GM13977 (cell line): ENCODE measurements at regions not wholly inside any gene's neighbourhood (a gene's known extent, or its start where the extent isn't known, plus 50 kb on each side); places are given as distances from the start of the nearest gene placed in this dataset.
"Not testable (repeated sequence)": the region's sequence is repeated elsewhere in the genome, so short reads cannot be mapped to it uniquely, and the experiment has no call there.

Experiments
- DNase-seq: peaks from one replicate; pipeline ENCODE4 v3.0.0; 2012; ENCODE audit warnings: low spot score
- in situ Hi-C: fragments of 300-500 bp; cut with MboI; formaldehyde crosslinking; loops from one replicate; pipeline ENCODE4 v1.12.0; 2022; ENCODE audit warnings: low sequenced_read_pairs, low pct_unique_long_range_greater_than_20kb, mixed read lengths, inconsistent platforms; ENCODE audit not compliant: unreplicated experiment
- TF ChIP-seq, protein P1 (sequence below): IDR thresholded peaks from 2 replicates; pipeline ENCODE4 v1.5.1; 2012; ENCODE audit warnings: mild to moderate bottlenecking, control low read depth; ENCODE audit not compliant: insufficient read depth; ENCODE audit errors: extremely low read depth, missing control alignments

DNA sequence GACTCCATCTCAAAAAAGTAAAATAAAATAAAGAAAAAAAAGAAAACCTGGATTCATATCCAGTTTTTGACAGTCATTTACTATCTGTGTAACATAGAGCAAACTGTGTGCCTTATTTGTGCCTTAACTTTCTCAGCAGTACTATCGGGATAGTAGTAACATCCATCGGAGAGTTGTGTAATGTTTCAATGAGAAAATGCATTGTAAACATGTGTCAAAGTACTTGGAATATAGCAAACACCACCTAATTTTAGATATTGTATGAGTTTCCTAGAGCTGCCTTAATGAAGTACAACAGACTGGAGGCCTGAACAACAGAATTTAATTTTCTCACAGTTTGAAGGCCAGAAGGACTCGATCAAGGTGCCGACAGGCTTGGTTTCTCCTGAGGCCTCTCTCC lies 81.3 kb upstream of the CDC42EP3 start:
- in situ Hi-C loops, result no loop called here
- no peak for DNase-seq
- TF ChIP-seq, protein P1, sequence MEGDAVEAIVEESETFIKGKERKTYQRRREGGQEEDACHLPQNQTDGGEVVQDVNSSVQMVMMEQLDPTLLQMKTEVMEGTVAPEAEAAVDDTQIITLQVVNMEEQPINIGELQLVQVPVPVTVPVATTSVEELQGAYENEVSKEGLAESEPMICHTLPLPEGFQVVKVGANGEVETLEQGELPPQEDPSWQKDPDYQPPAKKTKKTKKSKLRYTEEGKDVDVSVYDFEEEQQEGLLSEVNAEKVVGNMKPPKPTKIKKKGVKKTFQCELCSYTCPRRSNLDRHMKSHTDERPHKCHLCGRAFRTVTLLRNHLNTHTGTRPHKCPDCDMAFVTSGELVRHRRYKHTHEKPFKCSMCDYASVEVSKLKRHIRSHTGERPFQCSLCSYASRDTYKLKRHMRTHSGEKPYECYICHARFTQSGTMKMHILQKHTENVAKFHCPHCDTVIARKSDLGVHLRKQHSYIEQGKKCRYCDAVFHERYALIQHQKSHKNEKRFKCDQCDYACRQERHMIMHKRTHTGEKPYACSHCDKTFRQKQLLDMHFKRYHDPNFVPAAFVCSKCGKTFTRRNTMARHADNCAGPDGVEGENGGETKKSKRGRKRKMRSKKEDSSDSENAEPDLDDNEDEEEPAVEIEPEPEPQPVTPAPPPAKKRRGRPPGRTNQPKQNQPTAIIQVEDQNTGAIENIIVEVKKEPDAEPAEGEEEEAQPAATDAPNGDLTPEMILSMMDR, result no peak

DNA sequence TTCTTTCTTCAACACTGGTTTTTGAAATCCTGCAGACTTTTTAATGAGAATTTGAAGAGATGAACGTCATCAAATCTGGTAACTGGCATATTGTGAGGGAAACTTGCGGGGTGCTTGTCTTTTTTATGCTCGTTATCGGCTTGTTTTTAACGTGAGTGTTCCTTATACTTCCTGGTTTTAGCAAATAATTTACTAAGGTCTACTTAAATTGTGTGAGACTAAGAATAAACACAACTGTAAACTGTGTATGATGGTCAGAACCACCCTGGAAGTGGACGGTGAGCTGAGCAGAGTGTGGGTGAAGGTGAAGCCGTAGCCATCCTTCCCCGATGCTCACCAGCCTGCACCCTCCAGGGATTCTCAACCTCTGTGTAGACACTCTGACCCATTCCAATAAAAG lies 82.3 kb upstream of the CDC42EP3 start:
- in situ Hi-C loops, result no loop called here
- DNase-seq, result no peak
- TF ChIP-seq, protein P1, result no peak

DNA sequence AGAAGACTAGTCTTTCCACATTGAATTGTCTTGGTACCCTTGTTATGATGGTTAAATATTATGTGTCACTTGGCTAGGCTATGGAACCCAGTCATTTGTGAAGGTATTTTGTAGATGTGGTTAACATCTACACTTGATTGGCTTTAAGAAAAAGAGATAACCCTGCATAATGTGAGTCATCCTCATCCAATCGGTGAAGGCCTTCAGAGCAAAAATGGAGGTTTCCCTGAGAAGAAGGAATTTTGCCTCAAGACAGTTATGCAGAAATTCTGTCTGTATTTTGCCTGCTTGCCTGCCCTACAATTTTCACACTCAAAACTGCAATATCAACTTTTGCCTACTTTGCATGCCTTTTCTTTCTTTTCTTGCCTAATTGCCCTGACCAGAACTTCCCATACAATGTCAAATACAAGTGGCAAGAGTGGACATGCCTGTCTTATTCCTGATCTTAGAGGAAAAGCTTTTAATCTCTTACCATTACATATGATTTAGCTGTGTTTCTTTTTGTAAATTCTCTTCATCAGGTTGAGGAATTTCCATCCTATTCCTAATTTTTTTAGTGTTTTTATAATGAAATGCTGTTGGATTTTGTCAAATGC lies 84.6 kb upstream of the CDC42EP3 start:
- DNase-seq, in situ Hi-C loops: not testable (repeated sequence)

DNA sequence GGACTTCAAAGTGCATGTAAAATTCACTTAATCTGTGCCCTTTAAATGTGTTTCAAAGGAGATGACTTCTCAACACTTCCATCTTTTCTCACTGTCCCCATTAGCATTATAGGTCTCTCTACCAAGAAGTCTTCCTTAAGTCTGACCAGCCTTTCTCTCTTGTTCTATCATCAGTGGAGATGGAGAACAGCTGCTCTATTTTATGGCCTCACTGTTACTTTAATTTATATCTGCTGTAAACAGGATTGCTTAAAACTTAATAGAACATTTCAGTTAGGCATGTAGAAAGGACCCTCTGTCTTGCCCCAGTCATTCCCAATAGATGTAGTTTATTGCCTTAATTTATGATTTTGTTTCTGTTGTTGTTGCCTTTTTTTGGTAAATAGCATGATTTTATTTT lies 86.0 kb upstream of the CDC42EP3 start:
- DNase-seq, in situ Hi-C loops: not testable (repeated sequence)

DNA sequence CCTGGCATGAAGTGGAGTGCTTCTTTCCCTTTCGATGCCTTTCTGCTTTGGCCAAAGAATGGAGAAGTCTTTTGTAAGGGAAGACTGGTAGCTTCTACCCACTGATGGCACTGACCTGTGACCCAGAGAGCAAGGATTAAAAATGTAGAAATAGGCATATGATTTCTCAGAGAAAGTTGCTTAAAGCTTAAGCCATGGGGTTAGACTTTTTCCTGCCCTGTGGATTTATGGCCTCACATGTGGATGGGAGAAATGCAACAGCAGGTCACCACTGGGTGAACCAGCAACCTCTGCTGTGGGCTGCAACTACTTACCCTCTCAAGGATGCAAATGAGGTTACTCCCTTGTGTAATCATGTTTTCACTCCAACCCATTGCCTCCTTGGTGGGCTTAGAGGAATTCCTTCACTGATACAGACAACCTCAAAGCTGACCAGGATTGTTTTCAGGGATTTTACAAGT lies 86.7 kb upstream of the CDC42EP3 start:
- DNase-seq, in situ Hi-C loops: not testable (repeated sequence)

DNA sequence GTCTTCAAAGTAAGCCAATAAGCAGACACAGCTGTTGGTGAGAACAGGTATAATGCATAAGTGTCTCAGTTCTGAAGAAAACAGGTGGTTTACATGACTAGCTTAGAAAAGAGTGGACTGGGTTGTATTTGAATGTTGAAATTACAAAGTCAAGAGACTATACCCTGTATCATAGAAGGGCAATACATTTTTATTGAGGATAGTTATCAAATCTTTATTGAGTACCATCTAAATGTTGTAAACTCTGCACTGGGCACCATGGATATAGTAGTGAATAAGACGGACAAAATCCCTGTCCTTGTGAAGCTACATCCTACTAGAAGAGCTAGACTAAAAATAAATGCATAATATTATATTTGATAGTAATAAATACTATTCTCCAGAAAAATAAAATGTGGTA lies 88.5 kb upstream of the CDC42EP3 start:
- in situ Hi-C loops, DNase-seq: not testable (repeated sequence)

DNA sequence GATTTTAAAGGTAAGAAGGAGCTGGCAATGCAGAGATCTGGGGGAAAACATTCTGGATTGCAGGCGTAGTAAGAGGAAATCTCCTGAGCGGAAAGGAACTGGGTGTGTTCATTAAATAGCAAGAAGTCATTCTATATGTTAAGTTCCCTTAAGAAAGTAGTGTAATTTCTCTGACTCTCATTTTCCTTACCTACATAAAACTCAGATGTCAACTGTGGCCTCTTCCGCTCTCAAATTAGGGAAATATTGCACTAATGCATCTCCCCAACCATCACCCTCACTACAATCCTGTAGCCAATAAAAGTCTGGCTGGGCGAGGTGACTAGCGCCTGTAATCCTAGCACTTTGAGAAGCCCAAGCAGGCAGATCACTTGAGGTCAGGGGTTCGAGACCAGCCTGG lies 89.0 kb upstream of the CDC42EP3 start:
- in situ Hi-C loops, result no loop called here

DNA sequence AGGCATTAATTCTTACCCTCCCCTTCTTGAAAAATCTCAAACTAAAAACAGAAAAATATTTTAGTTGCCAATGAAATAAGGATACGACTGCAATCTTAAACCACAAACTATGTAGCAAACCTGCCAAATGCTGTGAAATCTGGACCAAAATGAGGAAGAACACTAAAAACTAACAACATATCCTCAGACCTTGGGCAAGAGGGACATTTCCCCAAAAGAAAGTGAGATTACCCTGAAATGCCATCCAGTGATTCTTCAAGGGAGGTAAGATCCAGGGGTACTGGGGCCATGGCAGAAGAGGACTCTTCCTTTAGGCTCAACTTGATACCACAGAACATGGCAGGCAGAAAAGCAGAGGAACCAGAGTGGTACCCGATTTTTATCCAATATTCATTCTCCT lies 90.8 kb upstream of the CDC42EP3 start:
- in situ Hi-C loops, DNase-seq: not testable (repeated sequence)

More for the DNA sequence above, 89.0 kb upstream of the CDC42EP3 start:
- TF ChIP-seq, protein P1, result no peak
- DNase-seq, result no peak

DNA sequence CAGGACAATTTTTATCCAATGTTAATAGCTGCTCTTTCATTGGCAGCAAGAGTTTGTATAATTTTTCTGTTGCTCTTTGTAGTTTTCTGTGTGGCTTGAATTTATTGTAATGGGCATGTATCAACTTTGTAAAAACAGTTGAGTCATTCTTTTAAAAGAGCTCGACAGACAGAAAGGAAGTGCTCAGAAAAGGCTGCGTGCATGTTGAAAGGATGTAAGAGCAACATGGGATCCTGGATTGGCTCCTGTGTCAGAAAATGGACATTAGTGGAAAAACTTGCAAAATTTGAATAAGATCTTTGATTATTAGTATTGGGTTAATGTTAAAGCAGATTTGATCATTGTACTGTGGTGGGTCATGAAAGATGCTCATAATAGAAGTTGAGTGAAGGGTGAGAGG lies 93.3 kb upstream of the CDC42EP3 start:
- no peak for DNase-seq
- TF ChIP-seq, protein P1, result no peak
- in situ Hi-C loops, result no loop called here
